D721Med (cell line): ENCODE measurements at regions not wholly inside any gene's neighbourhood (a gene's known extent, or its start where the extent isn't known, plus 50 kb on each side); places are given as distances from the start of the nearest gene placed in this dataset.

ENCODE experiments used
- DNase-seq: peaks from one replicate; pipeline ENCODE4 v3.0.0; 2011; ENCODE audit warnings: low spot score; ENCODE audit not compliant: insufficient read length
- FAIRE-seq: peaks from 2 replicates; lab custom pipeline; 2011; peaks lifted over from hg19 to GRCh38; lab: Jason Lieb, UNC
- CTCF ChIP-seq: IDR thresholded peaks from 2 replicates; pipeline ENCODE4 v1.5.1; 2012; ENCODE audit warnings: mild to moderate bottlenecking, control low read depth; ENCODE audit not compliant: insufficient read depth; ENCODE audit errors: missing control alignments

- no peak for TF ChIP-seq CTCF
- FAIRE-seq (no peak), DNase-seq (no peak)
Measured at GRCh38 chr12:88969127-88969526, 383.2 kb downstream of the DUSP6 start.

DNA sequence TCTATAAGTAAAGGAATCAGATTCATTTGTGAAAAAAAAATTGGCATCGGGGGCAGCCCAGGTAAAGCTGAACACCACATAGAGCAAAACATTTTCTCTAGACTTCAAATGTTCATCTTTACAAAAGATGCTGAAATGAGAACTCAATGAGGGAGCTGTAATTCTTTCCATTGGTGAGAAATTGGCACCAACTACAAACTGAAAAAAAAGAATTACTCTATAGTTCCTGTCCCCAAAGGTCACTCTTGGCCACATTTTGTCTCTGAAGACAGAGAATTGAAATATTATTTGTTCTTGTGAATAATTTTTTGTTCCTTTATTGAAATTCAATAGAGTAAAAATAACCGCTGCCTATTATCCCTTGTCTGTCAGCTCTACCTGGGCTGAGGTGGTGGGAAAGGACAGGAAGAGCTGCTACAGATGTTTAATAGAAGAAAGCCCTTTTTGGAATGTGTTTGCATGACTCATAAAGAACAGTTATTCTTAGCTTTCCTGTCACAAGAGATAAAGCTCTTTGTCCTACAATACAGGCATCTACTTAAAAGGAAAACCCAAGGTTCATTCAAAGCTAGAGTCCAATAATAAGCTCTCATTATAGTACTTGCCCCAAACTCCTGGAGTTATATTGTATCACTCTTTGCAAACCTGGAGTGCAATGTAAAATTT lies 380.1 kb upstream of the KITLG start:
- no peak for DNase-seq
- no peak for TF ChIP-seq CTCF
- FAIRE-seq: no peak

DNA sequence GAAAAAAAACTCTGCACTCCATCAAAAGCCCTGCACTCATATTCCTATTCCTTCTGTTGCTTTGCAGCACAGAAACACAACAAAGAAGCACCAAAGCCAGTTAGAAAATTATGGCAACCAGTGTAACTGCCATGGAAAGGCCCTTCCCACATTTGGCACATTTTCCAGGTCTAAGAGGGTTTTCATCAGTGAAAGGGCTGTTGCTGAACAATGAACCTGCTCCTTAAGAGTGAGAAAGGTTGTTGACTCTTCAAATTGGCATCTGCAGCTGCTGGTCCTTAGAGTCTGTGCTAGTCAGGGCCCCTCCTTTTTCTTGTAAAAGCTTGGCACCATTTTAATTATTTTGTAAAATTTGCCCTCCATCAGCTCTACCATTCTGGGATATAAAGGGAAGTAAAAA lies 378.7 kb upstream of the KITLG start:
- no peak for FAIRE-seq
- DNase-seq: no peak
- TF ChIP-seq CTCF: no peak

DNA sequence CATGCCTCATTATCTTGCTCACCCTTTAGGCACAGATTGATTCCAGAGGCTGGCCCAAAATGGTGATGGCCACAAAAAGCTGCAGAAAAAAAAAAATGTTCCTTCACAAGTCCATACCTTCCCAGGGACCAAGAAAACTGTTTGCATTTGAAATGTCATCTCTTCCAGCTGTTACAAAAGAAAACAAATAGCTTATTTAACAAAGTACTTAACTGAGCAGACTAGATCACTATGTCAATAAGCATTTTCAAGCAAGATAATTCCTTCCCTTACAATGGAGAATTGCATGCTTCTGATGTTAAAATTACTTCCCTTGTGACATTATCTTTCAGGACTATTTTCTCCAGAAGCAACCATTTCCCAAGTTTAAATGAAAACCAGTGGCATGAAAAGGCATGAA lies 377.9 kb upstream of the KITLG start:
- no peak for DNase-seq

GRCh38 chr12:88957358-88957757 lies 377.1 kb upstream of the KITLG start:
- DNase-seq: no peak
- FAIRE-seq: no peak
- no peak for TF ChIP-seq CTCF

More for the DNA sequence above, 377.9 kb upstream of the KITLG start:
- no peak for TF ChIP-seq CTCF
- no peak for FAIRE-seq

DNA sequence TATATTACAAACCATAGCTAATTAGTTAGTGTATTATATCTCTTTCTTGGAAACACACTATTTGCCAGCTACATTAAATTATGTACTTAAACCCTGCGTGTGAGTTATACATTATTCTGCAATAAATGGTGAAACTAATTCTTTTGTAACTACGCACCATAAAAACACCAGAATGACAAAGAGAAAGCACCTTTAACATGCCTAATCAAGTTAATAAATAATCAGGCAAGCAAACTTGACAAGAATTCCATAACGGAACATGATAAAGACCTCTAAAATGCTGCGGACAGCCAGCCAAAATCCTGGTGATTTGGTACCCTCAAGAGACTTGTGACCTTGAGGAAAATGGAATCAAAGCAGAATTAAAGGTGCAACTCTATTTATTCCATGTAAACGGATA lies 375.3 kb upstream of the KITLG start:
- TF ChIP-seq CTCF: no peak
- no peak for DNase-seq
- no peak for FAIRE-seq

DNA sequence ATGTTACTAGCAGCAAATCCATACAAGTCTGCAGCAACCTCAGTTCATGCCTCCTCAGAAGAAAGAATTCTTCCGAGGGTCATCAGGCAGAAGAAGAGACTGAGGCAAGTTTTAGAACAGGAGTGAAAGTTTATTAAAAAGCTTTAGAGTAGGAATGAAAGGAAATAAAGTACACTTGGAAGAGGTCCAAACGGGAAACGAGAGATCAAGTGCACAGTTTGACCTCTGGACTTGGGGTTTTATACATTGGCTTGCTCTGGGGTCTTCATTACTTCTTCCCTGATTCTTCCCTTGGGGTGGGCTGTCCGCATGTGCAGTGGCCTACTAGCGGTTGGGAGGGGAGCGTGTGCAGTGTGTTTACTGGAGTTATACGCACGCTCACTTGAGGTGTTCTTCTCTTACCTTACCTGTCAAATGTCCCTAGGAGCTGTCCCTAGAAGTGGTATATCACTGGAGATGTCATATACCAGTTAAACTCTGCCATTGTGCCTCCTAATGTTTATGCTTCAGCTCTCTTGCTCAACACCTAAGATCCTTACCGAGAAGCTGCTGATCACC lies 372.8 kb upstream of the KITLG start:
- FAIRE-seq (no peak), DNase-seq (no peak)
- TF ChIP-seq CTCF: no peak
